K562 (cell line): ENCODE measurements at regions not wholly inside any gene's neighbourhood (a gene's known extent, or its start where the extent isn't known, plus 50 kb on each side); places are given as distances from the start of the nearest gene placed in this dataset.
A peak's percentile ranks its signal among the peaks of the same experiment; 100 is the strongest.

Experiments used
- ATAC-seq: fragments of 200-7000 bp; cut with Tn5 transposase; 3 replicates; pipeline ENCODE4 v1.9.1; 2020; ENCODE audit warnings: moderate library complexity
- BruUV-seq: library from RNA; stranded (reverse); fragments of 400-500 nt; replicated peaks from 2 replicates; lab custom pipeline; 2021; lab: Mats Ljungman, UMichigan
- CTCF ChIA-PET: fragments of 300-600 bp; formaldehyde crosslinking; extraction: SDS; loops from one replicate; lab custom pipeline; 2021; ENCODE audit warnings: low intra/inter-chr PET ratio; lab: Yijun Ruan, JAX
- POLR2A ChIA-PET: fragments of 300-600, 350-650 bp; sonication (Branson Sonifier 250); formaldehyde crosslinking; extraction: SDS; loops from one replicate; lab custom pipeline; 2021; ENCODE audit warnings: antibody characterized with exemption, inconsistent platforms; lab: Yijun Ruan, JAX
- DNase-seq, 4 experiments: peaks; one replicate each; pipeline versions ENCODE4 v3.0.0 to v3.0.0-alpha.2; 2011 to 2018; ENCODE audit warnings: low spot score in 3 of 4, mixed read lengths in 3 of 4; ENCODE audit errors: extremely low read depth in 1 of 4
- FAIRE-seq: peaks from 2 replicates; lab custom pipeline; 2011; peaks lifted over from hg19 to GRCh38; lab: Jason Lieb, UNC
- H2AFZ ChIP-seq: 2 replicates; pipeline ENCODE4 v1.6.0; 2011; ENCODE audit warnings: low read depth, low read length, control low read depth, inconsistent platforms
- H3K27ac ChIP-seq: fragments of 200-600 bp; 3 replicates; pipeline ENCODE4 v1.8.0; 2011; ENCODE audit warnings: low read depth, mild to moderate bottlenecking, control low read depth, inconsistent platforms, low read length, moderate library complexity, mixed read lengths; ENCODE audit errors: extremely low read depth
- H3K27me3 ChIP-seq, 2 experiments: fragments of 300-600 bp in 1 of 2; 2 replicates in 1 of 2; 3 replicates in 1 of 2; pipeline versions ENCODE4 v1.6.0 to v1.8.0; 2011; ENCODE audit warnings: inconsistent platforms in 2 of 2, low read length in 2 of 2, mild to moderate bottlenecking in 1 of 2, mixed read lengths in 1 of 2, moderate library complexity in 1 of 2; ENCODE audit not compliant: control insufficient read depth in 2 of 2, insufficient read depth in 2 of 2
- H3K36me3 ChIP-seq: fragments of 300-600 bp; 3 replicates; pipeline ENCODE4 v1.8.0; 2011; ENCODE audit warnings: mild to moderate bottlenecking, low read length, inconsistent platforms; ENCODE audit not compliant: control insufficient read depth, insufficient read depth
- H3K4me1 ChIP-seq, 2 experiments: fragments of 200-600 bp in 1 of 2; replicated peaks in 1 of 2; 2 replicates in 1 of 2; 3 replicates in 1 of 2; pipeline versions ENCODE4 v1.5.1 to v1.8.0; 2011; ENCODE audit warnings: inconsistent platforms in 2 of 2, low read length in 2 of 2, mild to moderate bottlenecking in 1 of 2, mixed read lengths in 1 of 2, moderate library complexity in 1 of 2; ENCODE audit not compliant: control insufficient read depth in 2 of 2, insufficient read depth in 2 of 2
- H3K4me2 ChIP-seq: 2 replicates; pipeline ENCODE4 v1.6.1; 2011; ENCODE audit warnings: low read length, control low read depth, inconsistent platforms, mixed read lengths; ENCODE audit not compliant: insufficient read depth
- H3K4me3 ChIP-seq: fragments of 200-600 bp; sonication (generic), shearing (Covaris generic); 2 replicates; pipeline ENCODE4 v1.5.1; 2016; ENCODE audit warnings: control low read depth, inconsistent platforms
- H3K79me2 ChIP-seq: fragments of 200-600 bp; 3 replicates; pipeline ENCODE4 v1.8.0; 2011; ENCODE audit warnings: low read length, inconsistent platforms; ENCODE audit not compliant: control insufficient read depth, insufficient read depth
- H3K9ac ChIP-seq, 2 experiments: 2 replicates each; pipeline versions ENCODE4 v1.6.0 to v1.6.1; 2011; ENCODE audit warnings: low read depth in 2 of 2, low read length in 2 of 2, control low read depth in 1 of 2, inconsistent platforms in 1 of 2, mild to moderate bottlenecking in 1 of 2, mixed read lengths in 1 of 2; ENCODE audit not compliant: insufficient read depth in 1 of 2
- H3K9me1 ChIP-seq: one replicate; pipeline ENCODE4 v1.6.0; 2011; ENCODE audit warnings: inconsistent platforms, mild to moderate bottlenecking, low read length, moderate library complexity; ENCODE audit not compliant: control insufficient read depth, insufficient read depth
- H3K9me3 ChIP-seq: replicated peaks from 2 replicates; pipeline ENCODE4 v1.5.1; 2011; ENCODE audit warnings: low read depth, low read length, inconsistent platforms; ENCODE audit not compliant: control insufficient read depth, insufficient read depth
- H4K20me1 ChIP-seq: replicated peaks from 2 replicates; pipeline ENCODE4 v1.6.1; 2011; ENCODE audit warnings: low read length, inconsistent platforms, mixed read lengths; ENCODE audit not compliant: control insufficient read depth, insufficient read depth
- CBFA2T2 ChIP-seq: fragments of 450-650 bp; conservative IDR thresholded peaks from 2 replicates; pipeline ENCODE4 v1.6.1; 2017; ENCODE audit warnings: mild to moderate bottlenecking
- CBFA2T3 ChIP-seq: fragments of 450-650 bp; IDR thresholded peaks from 2 replicates; pipeline ENCODE4 v1.6.1; 2017
- NONO ChIP-seq, 2 experiments: fragments of 200-400 bp in 1 of 2; fragments of 450-650 bp in 1 of 2; formaldehyde crosslinking in 1 of 2; IDR thresholded peaks; 2 replicates each; pipeline ENCODE4 v1.6.1; 2017; ENCODE audit warnings: low read depth in 2 of 2, mild to moderate bottlenecking in 2 of 2, moderate library complexity in 2 of 2, low read length in 1 of 2
- PBX2 ChIP-seq, 2 experiments: IDR thresholded peaks in 1 of 2; conservative IDR thresholded peaks in 1 of 2; 2 replicates each; pipeline ENCODE4 v1.6.1; 2016; ENCODE audit warnings: low read depth in 2 of 2, mild to moderate bottlenecking in 1 of 2, missing compliant biosample characterization in 1 of 2, missing genetic modification characterization in 1 of 2, moderate library complexity in 1 of 2
- TAL1 ChIP-seq: fragments of 450-650 bp; IDR thresholded peaks from 2 replicates; pipeline ENCODE4 v1.6.1; 2016; ENCODE audit warnings: mild to moderate bottlenecking
- TCF3 ChIP-seq: sonication (generic); formaldehyde crosslinking; IDR thresholded peaks from 2 replicates; pipeline ENCODE4 v1.4.0; 2020; ENCODE audit warnings: mild to moderate bottlenecking, missing genetic modification reagents
- TEAD4 ChIP-seq, 2 experiments: sonication (generic) in 1 of 2; formaldehyde crosslinking in 1 of 2; IDR thresholded peaks; 2 replicates each; pipeline versions ENCODE4 v1.6.1 to v1.8.0; 2012 to 2022; ENCODE audit warnings: borderline replicate concordance in 1 of 2, inconsistent platforms in 1 of 2, low read length in 1 of 2, mild to moderate bottlenecking in 1 of 2, missing genetic modification reagents in 1 of 2
- WGBS: fragments of 100-300 bp; shearing (Covaris generic); methylation state at CpG from one replicate; pipeline ENCODE4 v1.1.6; 2016; ENCODE audit warnings: low coverage, mixed read lengths; ENCODE audit not compliant: insufficient coverage; ENCODE audit errors: missing lambda C conversion rate; 5-methylcytosine and 5-hydroxymethylcytosine counted together
- in situ Hi-C: fragments of 300-500 bp; cut with MboI; formaldehyde crosslinking; loops from 4 replicates; pipeline ENCODE4 v1.15.0; 2018; ENCODE audit warnings: inconsistent platforms, mixed read lengths
- intact Hi-C: fragments of 100-400 bp; cut with micrococcal nuclease; formaldehyde crosslinking; loops from 2 replicates; pipeline ENCODE4 v1.14.2; 2022

- Histone ChIP-seq H4K20me1 (no peaks in the 10 kb centered on the region), H3K9me1 (no peaks in the 10 kb centered on the region), H3K4me1 (no peaks in the 10 kb centered on the region), H3K79me2 (no peaks in the 10 kb centered on the region), H3K9me3 (no peaks in the 10 kb centered on the region), H3K4me2 (no peak overlapping the region), H3K27ac (no peak overlapping the region), H3K27me3 (peaks cover 0 to under 1% of the 10 kb centered on the region in 2 experiments; a peak in 1 of 5 replicates)
- in situ Hi-C loops = no loop called here
- intact Hi-C loops = no loop called here
- CTCF ChIA-PET = no interaction called here
- POLR2A ChIA-PET = no interaction called here
- no peak for DNase-seq
- 2% methylated on average over 6 of the region's 6 CpGs for WGBS
- TF ChIP-seq TEAD4 (IDR thresholded peaks at IDR 0.05; ENCODE audit: low read length) (peak; percentile 53; the same call in 1 of the 2 replicates), TEAD4 (CRISPR knock-in tag; IDR thresholded peaks at IDR 0.05; ENCODE audit: borderline replicate concordance) (no peak), CBFA2T2 (peak; percentile 48; the same call in 1 of the 2 replicates), PBX2 (CRISPR knock-in tag; IDR thresholded peaks at IDR 0.05; ENCODE audit: low read depth) (no peak), PBX2 (tag; conservative IDR thresholded peaks at IDR 0.05; ENCODE audit: low read depth) (no peak), CBFA2T3 (peak; percentile 65), TCF3 (CRISPR knock-in tag) (peak; percentile 27; the same call in 1 of the 2 replicates), NONO (IDR thresholded peaks at IDR 0.05; ENCODE audit: low read depth in 2 of 2, low read length in 1 of 2) (no peak), TAL1 (peak; percentile 44; the same call in 1 of the 2 replicates)
- TF ChIP-seq, all 486 proteins: peak for 5
- Histone ChIP-seq H3K9ac (no peak overlapping the region), H3K36me3 (no peaks in the 10 kb centered on the region), H3K4me3 (no peak overlapping the region), H2AFZ (no peak overlapping the region)
- FAIRE-seq = no peak
- ATAC-seq = peak; percentile 28; the same call in 2 of the 3 replicates
- BruUV-seq = no TSS peak
Observed at GRCh38 chr6:87840324-87840723, 138.3 kb upstream of the AKIRIN2 start.
